ENCODE measurements at regions not wholly inside any gene's neighbourhood (a gene's known extent, or its start where the extent isn't known, plus 50 kb on each side); places are given as distances from the start of the nearest gene placed in this dataset.

GRCh38 chr18:22031611-22032010, 137.8 kb upstream of the GATA6 start:
- no peak for TF ChIP-seq POLR2A (IDR thresholded peaks at IDR 0.05)
- no peak for TF ChIP-seq CTCF (IDR thresholded peaks at IDR 0.05)
